Thyroid gland (tissue), 4 donors: ENCODE measurements at regions not wholly inside any gene's neighbourhood (a gene's known extent, or its start where the extent isn't known, plus 50 kb on each side); places are given as distances from the start of the nearest gene placed in this dataset.

Experiments
- POLR2A ChIP-seq, 2 donors: fragments of 450-650 bp; IDR thresholded peaks; one replicate each; pipeline ENCODE4 v1.6.1; 2017; ENCODE audit warnings: antibody characterized with exemption in 2 of 2, mild to moderate bottlenecking in 2 of 2, moderate library complexity in 1 of 2
- TF ChIP-seq, protein P1 (sequence below), 6 experiments: fragments of 200-600 bp in 3 of 6; fragments of 450-650 bp in 3 of 6; sonication (generic) in 3 of 6; IDR thresholded peaks; one replicate each; pipeline ENCODE4 v1.5.1; 2016 to 2019; ENCODE audit warnings: antibody characterized with exemption in 6 of 6, mild to moderate bottlenecking in 2 of 6, inconsistent platforms in 1 of 6, moderate library complexity in 1 of 6

GRCh38 chr18:2082676-2083075 lies 488.6 kb downstream of the METTL4 start:
- TF ChIP-seq, protein P1, sequence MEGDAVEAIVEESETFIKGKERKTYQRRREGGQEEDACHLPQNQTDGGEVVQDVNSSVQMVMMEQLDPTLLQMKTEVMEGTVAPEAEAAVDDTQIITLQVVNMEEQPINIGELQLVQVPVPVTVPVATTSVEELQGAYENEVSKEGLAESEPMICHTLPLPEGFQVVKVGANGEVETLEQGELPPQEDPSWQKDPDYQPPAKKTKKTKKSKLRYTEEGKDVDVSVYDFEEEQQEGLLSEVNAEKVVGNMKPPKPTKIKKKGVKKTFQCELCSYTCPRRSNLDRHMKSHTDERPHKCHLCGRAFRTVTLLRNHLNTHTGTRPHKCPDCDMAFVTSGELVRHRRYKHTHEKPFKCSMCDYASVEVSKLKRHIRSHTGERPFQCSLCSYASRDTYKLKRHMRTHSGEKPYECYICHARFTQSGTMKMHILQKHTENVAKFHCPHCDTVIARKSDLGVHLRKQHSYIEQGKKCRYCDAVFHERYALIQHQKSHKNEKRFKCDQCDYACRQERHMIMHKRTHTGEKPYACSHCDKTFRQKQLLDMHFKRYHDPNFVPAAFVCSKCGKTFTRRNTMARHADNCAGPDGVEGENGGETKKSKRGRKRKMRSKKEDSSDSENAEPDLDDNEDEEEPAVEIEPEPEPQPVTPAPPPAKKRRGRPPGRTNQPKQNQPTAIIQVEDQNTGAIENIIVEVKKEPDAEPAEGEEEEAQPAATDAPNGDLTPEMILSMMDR (IDR thresholded peaks at IDR 0.05) = no peak
- no peak for TF ChIP-seq POLR2A (IDR thresholded peaks at IDR 0.05)
